ENCODE measurements at regions not wholly inside any gene's neighbourhood (a gene's known extent, or its start where the extent isn't known, plus 50 kb on each side); places are given as distances from the start of the nearest gene placed in this dataset.

- Histone ChIP-seq H3K36me3 (ENCODE audit: control insufficient read depth in 2 of 2, insufficient read depth in 2 of 2, low read length in 1 of 2) (no peaks in the 10 kb centered on the region), H3K27ac (ENCODE audit: low read depth in 1 of 2, low read length in 1 of 2) (no peak overlapping the region), H3K4me1 (ENCODE audit: control insufficient read depth in 2 of 2, insufficient read depth in 2 of 2, low read length in 2 of 2) (no peaks in the 10 kb centered on the region), H3K9me3 (ENCODE audit: control insufficient read depth in 2 of 2, insufficient read depth in 1 of 2, low read length in 1 of 2) (no peaks in the 10 kb centered on the region), H3K4me3 (ENCODE audit: low read length in 2 of 2) (no peak overlapping the region), H3K27me3 (ENCODE audit: control insufficient read depth in 2 of 2, insufficient read depth in 1 of 2, low read length in 1 of 2) (no peaks in the 10 kb centered on the region)
- DNase-seq (ENCODE audit: low read depth in 6 of 9, low spot score in 9 of 9), result no peak
- 67% methylated on average over 2 of the region's 2 CpGs for WGBS
These were observed 86.9 kb downstream of the FGF9 start for GRCh38 chr13:21757763-21758162.

GRCh38 chr13:21758441-21758840 is 87.6 kb downstream of the FGF9 start:
- no peaks in the 10 kb centered on the region for H3K36me3 ChIP-seq (ENCODE audit: control insufficient read depth in 2 of 2, insufficient read depth in 2 of 2, low read length in 1 of 2)
- WGBS, result 90% methylated on average over 5 of the region's 5 CpGs
- DNase-seq (ENCODE audit: low read depth in 6 of 9, low spot score in 9 of 9), result no peak
- no peak overlapping the region for H3K27ac ChIP-seq (ENCODE audit: low read depth in 1 of 2, low read length in 1 of 2)
- no peak overlapping the region for H3K4me3 ChIP-seq (ENCODE audit: low read length in 2 of 2)
- H3K9me3 ChIP-seq (ENCODE audit: control insufficient read depth in 2 of 2, insufficient read depth in 1 of 2, low read length in 1 of 2), result no peaks in the 10 kb centered on the region
- H3K27me3 ChIP-seq (ENCODE audit: control insufficient read depth in 2 of 2, insufficient read depth in 1 of 2, low read length in 1 of 2), result no peaks in the 10 kb centered on the region
- no peaks in the 10 kb centered on the region for H3K4me1 ChIP-seq (ENCODE audit: control insufficient read depth in 2 of 2, insufficient read depth in 2 of 2, low read length in 2 of 2)

GRCh38 chr13:21759463-21759862 is 88.6 kb downstream of the FGF9 start:
- Histone ChIP-seq H3K27ac (ENCODE audit: low read depth in 1 of 2, low read length in 1 of 2) (no peak overlapping the region), H3K4me3 (ENCODE audit: low read length in 2 of 2) (no peak overlapping the region), H3K27me3 (ENCODE audit: control insufficient read depth in 2 of 2, insufficient read depth in 1 of 2, low read length in 1 of 2) (no peaks in the 10 kb centered on the region), H3K4me1 (ENCODE audit: control insufficient read depth in 2 of 2, insufficient read depth in 2 of 2, low read length in 2 of 2) (no peaks in the 10 kb centered on the region), H3K9me3 (ENCODE audit: control insufficient read depth in 2 of 2, insufficient read depth in 1 of 2, low read length in 1 of 2) (no peaks in the 10 kb centered on the region), H3K36me3 (ENCODE audit: control insufficient read depth in 2 of 2, insufficient read depth in 2 of 2, low read length in 1 of 2) (no peaks in the 10 kb centered on the region)
- no peak for DNase-seq (ENCODE audit: low read depth in 6 of 9, low spot score in 9 of 9)
- WGBS, result 88% methylated on average over 5 of the region's 5 CpGs

GRCh38 chr13:21759911-21760310 is 89.0 kb downstream of the FGF9 start:
- H3K36me3 ChIP-seq (ENCODE audit: control insufficient read depth in 2 of 2, insufficient read depth in 2 of 2, low read length in 1 of 2), result no peaks in the 10 kb centered on the region
- no peak overlapping the region for H3K4me3 ChIP-seq (ENCODE audit: low read length in 2 of 2)
- no peaks in the 10 kb centered on the region for H3K27me3 ChIP-seq (ENCODE audit: control insufficient read depth in 2 of 2, insufficient read depth in 1 of 2, low read length in 1 of 2)
- H3K4me1 ChIP-seq (ENCODE audit: control insufficient read depth in 2 of 2, insufficient read depth in 2 of 2, low read length in 2 of 2), result no peaks in the 10 kb centered on the region
- H3K27ac ChIP-seq (ENCODE audit: low read depth in 1 of 2, low read length in 1 of 2), result no peak overlapping the region
- no peak for DNase-seq (ENCODE audit: low read depth in 6 of 9, low spot score in 9 of 9)
- 92% methylated on average over 6 of the region's 6 CpGs for WGBS
- H3K9me3 ChIP-seq (ENCODE audit: control insufficient read depth in 2 of 2, insufficient read depth in 1 of 2, low read length in 1 of 2), result no peaks in the 10 kb centered on the region

GRCh38 chr13:21761770-21762169 is 90.9 kb downstream of the FGF9 start:
- Histone ChIP-seq H3K4me1 (ENCODE audit: control insufficient read depth in 2 of 2, insufficient read depth in 2 of 2, low read length in 2 of 2) (no peaks in the 10 kb centered on the region), H3K4me3 (ENCODE audit: low read length in 2 of 2) (no peak overlapping the region), H3K36me3 (ENCODE audit: control insufficient read depth in 2 of 2, insufficient read depth in 2 of 2, low read length in 1 of 2) (no peaks in the 10 kb centered on the region), H3K27me3 (ENCODE audit: control insufficient read depth in 2 of 2, insufficient read depth in 1 of 2, low read length in 1 of 2) (no peaks in the 10 kb centered on the region), H3K27ac (ENCODE audit: low read depth in 1 of 2, low read length in 1 of 2) (no peak overlapping the region), H3K9me3 (ENCODE audit: control insufficient read depth in 2 of 2, insufficient read depth in 1 of 2, low read length in 1 of 2) (no peaks in the 10 kb centered on the region)
- 93% methylated on average over 5 of the region's 5 CpGs for WGBS
- no peak for DNase-seq (ENCODE audit: low read depth in 6 of 9, low spot score in 9 of 9)

- no peak overlapping the region for H3K4me3 ChIP-seq (ENCODE audit: low read length in 2 of 2)
- no peaks in the 10 kb centered on the region for H3K27me3 ChIP-seq (ENCODE audit: control insufficient read depth in 2 of 2, insufficient read depth in 1 of 2, low read length in 1 of 2)
- no peak for DNase-seq (ENCODE audit: low read depth in 6 of 9, low spot score in 9 of 9)
- H3K9me3 ChIP-seq (ENCODE audit: control insufficient read depth in 2 of 2, insufficient read depth in 1 of 2, low read length in 1 of 2), result no peaks in the 10 kb centered on the region
- no peaks in the 10 kb centered on the region for H3K4me1 ChIP-seq (ENCODE audit: control insufficient read depth in 2 of 2, insufficient read depth in 2 of 2, low read length in 2 of 2)
- 88% methylated on average over 8 of the region's 8 CpGs for WGBS
- H3K27ac ChIP-seq (ENCODE audit: low read depth in 1 of 2, low read length in 1 of 2), result no peak overlapping the region
- H3K36me3 ChIP-seq (ENCODE audit: control insufficient read depth in 2 of 2, insufficient read depth in 2 of 2, low read length in 1 of 2), result no peaks in the 10 kb centered on the region
These were observed 91.6 kb downstream of the FGF9 start for GRCh38 chr13:21762512-21762911.

- DNase-seq (ENCODE audit: low read depth in 6 of 9, low spot score in 9 of 9), result no peak
- H3K9me3 ChIP-seq (ENCODE audit: control insufficient read depth in 2 of 2, insufficient read depth in 1 of 2, low read length in 1 of 2), result no peaks in the 10 kb centered on the region
- WGBS, result 83% methylated on average over 8 of the region's 8 CpGs
- H3K27ac ChIP-seq (ENCODE audit: low read depth in 1 of 2, low read length in 1 of 2), result no peak overlapping the region
- H3K36me3 ChIP-seq (ENCODE audit: control insufficient read depth in 2 of 2, insufficient read depth in 2 of 2, low read length in 1 of 2), result no peaks in the 10 kb centered on the region
- H3K4me3 ChIP-seq (ENCODE audit: low read length in 2 of 2), result no peak overlapping the region
- H3K27me3 ChIP-seq (ENCODE audit: control insufficient read depth in 2 of 2, insufficient read depth in 1 of 2, low read length in 1 of 2), result no peaks in the 10 kb centered on the region
- no peaks in the 10 kb centered on the region for H3K4me1 ChIP-seq (ENCODE audit: control insufficient read depth in 2 of 2, insufficient read depth in 2 of 2, low read length in 2 of 2)
These were observed 96.2 kb downstream of the FGF9 start for GRCh38 chr13:21767032-21767431.

GRCh38 chr13:21771075-21771474 is 100.2 kb downstream of the FGF9 start:
- Histone ChIP-seq H3K4me1 (ENCODE audit: control insufficient read depth in 2 of 2, insufficient read depth in 2 of 2, low read length in 2 of 2) (no peaks in the 10 kb centered on the region), H3K36me3 (ENCODE audit: control insufficient read depth in 2 of 2, insufficient read depth in 2 of 2, low read length in 1 of 2) (no peaks in the 10 kb centered on the region), H3K9me3 (ENCODE audit: control insufficient read depth in 2 of 2, insufficient read depth in 1 of 2, low read length in 1 of 2) (no peaks in the 10 kb centered on the region), H3K27ac (ENCODE audit: low read depth in 1 of 2, low read length in 1 of 2) (no peak overlapping the region), H3K4me3 (ENCODE audit: low read length in 2 of 2) (no peak overlapping the region), H3K27me3 (ENCODE audit: control insufficient read depth in 2 of 2, insufficient read depth in 1 of 2, low read length in 1 of 2) (no peaks in the 10 kb centered on the region)
- WGBS, result 86% methylated on average over 1 of the region's 1 CpG
- no peak for DNase-seq (ENCODE audit: low read depth in 6 of 9, low spot score in 9 of 9)

- no peak overlapping the region for H3K4me3 ChIP-seq (ENCODE audit: low read length in 2 of 2)
- H3K9me3 ChIP-seq (ENCODE audit: control insufficient read depth in 2 of 2, insufficient read depth in 1 of 2, low read length in 1 of 2), result no peaks in the 10 kb centered on the region
- H3K27ac ChIP-seq (ENCODE audit: low read depth in 1 of 2, low read length in 1 of 2), result no peak overlapping the region
- no peaks in the 10 kb centered on the region for H3K36me3 ChIP-seq (ENCODE audit: control insufficient read depth in 2 of 2, insufficient read depth in 2 of 2, low read length in 1 of 2)
- 89% methylated on average over 1 of the region's 1 CpG for WGBS
- H3K27me3 ChIP-seq (ENCODE audit: control insufficient read depth in 2 of 2, insufficient read depth in 1 of 2, low read length in 1 of 2), result no peaks in the 10 kb centered on the region
- DNase-seq (ENCODE audit: low read depth in 6 of 9, low spot score in 9 of 9), result no peak
- no peaks in the 10 kb centered on the region for H3K4me1 ChIP-seq (ENCODE audit: control insufficient read depth in 2 of 2, insufficient read depth in 2 of 2, low read length in 2 of 2)
These were observed 106.3 kb downstream of the FGF9 start for GRCh38 chr13:21777166-21777565.

- no peak overlapping the region for H3K27ac ChIP-seq (ENCODE audit: low read depth in 1 of 2, low read length in 1 of 2)
- H3K36me3 ChIP-seq (ENCODE audit: control insufficient read depth in 2 of 2, insufficient read depth in 2 of 2, low read length in 1 of 2), result no peaks in the 10 kb centered on the region
- 95% methylated on average over 3 of the region's 3 CpGs for WGBS
- H3K4me1 ChIP-seq (ENCODE audit: control insufficient read depth in 2 of 2, insufficient read depth in 2 of 2, low read length in 2 of 2), result no peaks in the 10 kb centered on the region
- no peaks in the 10 kb centered on the region for H3K9me3 ChIP-seq (ENCODE audit: control insufficient read depth in 2 of 2, insufficient read depth in 1 of 2, low read length in 1 of 2)
- no peak for DNase-seq (ENCODE audit: low read depth in 6 of 9, low spot score in 9 of 9)
- no peak overlapping the region for H3K4me3 ChIP-seq (ENCODE audit: low read length in 2 of 2)
- H3K27me3 ChIP-seq (ENCODE audit: control insufficient read depth in 2 of 2, insufficient read depth in 1 of 2, low read length in 1 of 2), result no peaks in the 10 kb centered on the region
These were observed 106.9 kb downstream of the FGF9 start for GRCh38 chr13:21777813-21778212.
